ENCODE measurements at regions not wholly inside any gene's neighbourhood (a gene's known extent, or its start where the extent isn't known, plus 50 kb on each side); places are given as distances from the start of the nearest gene placed in this dataset.

- TF ChIP-seq, protein P1, sequence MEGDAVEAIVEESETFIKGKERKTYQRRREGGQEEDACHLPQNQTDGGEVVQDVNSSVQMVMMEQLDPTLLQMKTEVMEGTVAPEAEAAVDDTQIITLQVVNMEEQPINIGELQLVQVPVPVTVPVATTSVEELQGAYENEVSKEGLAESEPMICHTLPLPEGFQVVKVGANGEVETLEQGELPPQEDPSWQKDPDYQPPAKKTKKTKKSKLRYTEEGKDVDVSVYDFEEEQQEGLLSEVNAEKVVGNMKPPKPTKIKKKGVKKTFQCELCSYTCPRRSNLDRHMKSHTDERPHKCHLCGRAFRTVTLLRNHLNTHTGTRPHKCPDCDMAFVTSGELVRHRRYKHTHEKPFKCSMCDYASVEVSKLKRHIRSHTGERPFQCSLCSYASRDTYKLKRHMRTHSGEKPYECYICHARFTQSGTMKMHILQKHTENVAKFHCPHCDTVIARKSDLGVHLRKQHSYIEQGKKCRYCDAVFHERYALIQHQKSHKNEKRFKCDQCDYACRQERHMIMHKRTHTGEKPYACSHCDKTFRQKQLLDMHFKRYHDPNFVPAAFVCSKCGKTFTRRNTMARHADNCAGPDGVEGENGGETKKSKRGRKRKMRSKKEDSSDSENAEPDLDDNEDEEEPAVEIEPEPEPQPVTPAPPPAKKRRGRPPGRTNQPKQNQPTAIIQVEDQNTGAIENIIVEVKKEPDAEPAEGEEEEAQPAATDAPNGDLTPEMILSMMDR (optimal IDR thresholded peaks at IDR 0.05 in 1 of 3, IDR thresholded peaks at IDR 0.05 in 1 of 3, conservative IDR thresholded peaks at IDR 0.05 in 1 of 3; ENCODE audit: extremely low read depth in 1 of 3, insufficient read depth in 2 of 3, low read length in 3 of 3), result no peak
- TF ChIP-seq EZH2 (IDR thresholded peaks at IDR 0.05; ENCODE audit: low read length), result no peak
Observed at GRCh38 chr5:118653183-118653582, 335.2 kb downstream of the DTWD2 start.

All from keratinocyte (primary cell).